ENCODE measurements at regions not wholly inside any gene's neighbourhood (a gene's known extent, or its start where the extent isn't known, plus 50 kb on each side); places are given as distances from the start of the nearest gene placed in this dataset.
"Not testable (repeated sequence)": the region's sequence is repeated elsewhere in the genome, so short reads cannot be mapped to it uniquely, and the experiment has no call there.

DNA sequence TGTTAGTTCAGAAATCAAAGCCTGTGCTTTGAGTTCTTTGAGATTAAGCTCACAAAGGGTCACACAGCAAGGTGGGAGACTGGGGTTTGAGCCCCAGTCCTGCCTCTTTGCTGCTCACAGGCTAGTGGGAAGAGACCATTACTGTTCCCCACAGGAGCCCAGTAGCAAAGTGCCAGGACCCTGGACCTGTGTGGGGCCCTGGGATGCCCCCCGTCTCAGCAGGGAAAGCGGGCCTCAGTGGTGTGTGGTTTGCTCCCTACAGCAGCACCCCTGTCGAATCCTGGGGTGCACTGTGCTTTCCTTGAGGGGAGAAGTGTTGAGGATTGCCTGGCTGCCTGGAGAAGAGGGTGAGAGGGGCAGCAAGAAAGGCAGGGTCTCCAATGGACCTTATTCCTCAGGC, 239.4 kb downstream of the ANKRD30B start:
- not testable (repeated sequence) for H3K4me3 Mint-ChIP-seq (ENCODE audit: unreplicated experiment); H3K36me3 Mint-ChIP-seq (ENCODE audit: unreplicated experiment); DNase-seq (ENCODE audit: extremely low spot score, unreplicated experiment); H3K4me1 Mint-ChIP-seq (ENCODE audit: unreplicated experiment); H3K27ac Mint-ChIP-seq (ENCODE audit: unreplicated experiment); H3K27me3 Mint-ChIP-seq (ENCODE audit: unreplicated experiment)
- H3K9me3 Mint-ChIP-seq (ENCODE audit: unreplicated experiment) = peaks cover 18% of the 10 kb centered on the region

GRCh38 chr18:14987960-14988710, 240.2 kb downstream of the ANKRD30B start:
- not testable (repeated sequence) for H3K4me1 Mint-ChIP-seq (ENCODE audit: unreplicated experiment); H3K36me3 Mint-ChIP-seq (ENCODE audit: unreplicated experiment); H3K4me3 Mint-ChIP-seq (ENCODE audit: unreplicated experiment); H3K27ac Mint-ChIP-seq (ENCODE audit: unreplicated experiment); DNase-seq (ENCODE audit: extremely low spot score, unreplicated experiment); H3K27me3 Mint-ChIP-seq (ENCODE audit: unreplicated experiment)
- peaks cover 15% of the 10 kb centered on the region for H3K9me3 Mint-ChIP-seq (ENCODE audit: unreplicated experiment)

DNA sequence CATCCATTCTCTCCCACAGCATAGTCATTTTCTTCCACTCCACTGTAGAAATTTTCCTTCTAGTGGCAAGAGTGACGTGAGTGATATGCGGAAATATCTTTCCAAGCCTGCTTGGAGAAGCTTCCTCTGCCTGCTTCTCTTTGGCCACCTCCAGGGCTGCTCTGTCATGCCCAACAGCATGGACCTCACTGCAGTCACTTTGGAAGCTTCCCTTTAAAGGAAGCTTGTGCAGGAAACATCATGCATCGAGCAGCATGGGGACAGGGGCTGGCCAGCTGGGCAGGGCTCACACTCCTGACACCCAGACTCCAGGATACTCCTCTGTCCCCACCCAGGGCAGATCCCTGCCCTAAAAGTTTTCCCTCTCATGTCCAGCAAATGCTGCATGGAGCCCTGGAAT, 241.6 kb downstream of the ANKRD30B start:
- H3K4me3 Mint-ChIP-seq (ENCODE audit: unreplicated experiment); H3K36me3 Mint-ChIP-seq (ENCODE audit: unreplicated experiment); H3K27me3 Mint-ChIP-seq (ENCODE audit: unreplicated experiment); H3K27ac Mint-ChIP-seq (ENCODE audit: unreplicated experiment); DNase-seq (ENCODE audit: extremely low spot score, unreplicated experiment); H3K4me1 Mint-ChIP-seq (ENCODE audit: unreplicated experiment): not testable (repeated sequence)
- H3K9me3 Mint-ChIP-seq (ENCODE audit: unreplicated experiment) = peaks cover 19% of the 10 kb centered on the region

DNA sequence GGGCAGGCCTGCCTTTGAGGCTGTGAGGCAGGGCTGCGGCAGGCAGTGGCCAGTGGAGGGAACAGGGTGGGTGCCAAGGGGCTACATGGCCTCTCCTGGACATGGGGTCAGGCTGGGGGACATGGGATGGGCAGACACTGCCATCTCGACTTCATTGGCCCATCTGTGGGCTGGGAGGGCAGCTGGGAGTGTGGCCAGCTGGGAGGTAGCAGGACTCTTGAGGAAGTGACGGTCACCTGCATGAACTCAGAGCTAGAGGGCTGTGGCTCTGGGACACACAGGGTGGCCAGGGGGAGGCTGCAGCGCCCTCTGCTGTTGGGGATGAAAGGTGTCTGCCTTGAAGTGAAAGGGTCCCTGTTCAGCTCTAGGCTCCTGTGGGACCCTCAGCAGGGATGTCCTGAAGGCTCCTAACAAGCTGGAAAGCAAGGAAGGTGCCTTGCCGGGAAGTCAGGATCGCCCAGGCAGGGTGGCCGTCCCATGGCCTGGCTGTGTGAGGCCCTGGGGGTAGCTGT, 244.0 kb downstream of the ANKRD30B start:
- DNase-seq (ENCODE audit: extremely low spot score, unreplicated experiment); H3K27ac Mint-ChIP-seq (ENCODE audit: unreplicated experiment); H3K4me1 Mint-ChIP-seq (ENCODE audit: unreplicated experiment); H3K36me3 Mint-ChIP-seq (ENCODE audit: unreplicated experiment); H3K4me3 Mint-ChIP-seq (ENCODE audit: unreplicated experiment); H3K27me3 Mint-ChIP-seq (ENCODE audit: unreplicated experiment): not testable (repeated sequence)
- H3K9me3 Mint-ChIP-seq (ENCODE audit: unreplicated experiment) = peaks cover 29% of the 10 kb centered on the region

GRCh38 chr18:14992758-14993157, 244.8 kb downstream of the ANKRD30B start:
- H3K9me3 Mint-ChIP-seq (ENCODE audit: unreplicated experiment) = peaks cover 29% of the 10 kb centered on the region
- not testable (repeated sequence) for H3K4me3 Mint-ChIP-seq (ENCODE audit: unreplicated experiment); H3K27me3 Mint-ChIP-seq (ENCODE audit: unreplicated experiment)

GRCh38 chr18:14995023-14995422, 247.1 kb downstream of the ANKRD30B start:
- H3K27ac Mint-ChIP-seq (ENCODE audit: unreplicated experiment); H3K4me3 Mint-ChIP-seq (ENCODE audit: unreplicated experiment); H3K36me3 Mint-ChIP-seq (ENCODE audit: unreplicated experiment); DNase-seq (ENCODE audit: extremely low spot score, unreplicated experiment); H3K4me1 Mint-ChIP-seq (ENCODE audit: unreplicated experiment); H3K27me3 Mint-ChIP-seq (ENCODE audit: unreplicated experiment): not testable (repeated sequence)
- H3K9me3 Mint-ChIP-seq (ENCODE audit: unreplicated experiment) = peaks cover 21% of the 10 kb centered on the region

More at GRCh38 chr18:14992758-14993157, 244.8 kb downstream of the ANKRD30B start:
- H3K27ac Mint-ChIP-seq (ENCODE audit: unreplicated experiment); H3K4me1 Mint-ChIP-seq (ENCODE audit: unreplicated experiment); H3K36me3 Mint-ChIP-seq (ENCODE audit: unreplicated experiment); DNase-seq (ENCODE audit: extremely low spot score, unreplicated experiment): not testable (repeated sequence)

GRCh38 chr18:14997357-14997756, 249.4 kb downstream of the ANKRD30B start:
- Mint-ChIP-seq H3K36me3 (ENCODE audit: unreplicated experiment) (no peaks in the 10 kb centered on the region), H3K27me3 (ENCODE audit: unreplicated experiment) (no peaks in the 10 kb centered on the region), H3K27ac (ENCODE audit: unreplicated experiment) (no peak overlapping the region), H3K4me3 (ENCODE audit: unreplicated experiment) (no peak overlapping the region), H3K9me3 (ENCODE audit: unreplicated experiment) (peaks cover 21% of the 10 kb centered on the region), H3K4me1 (ENCODE audit: unreplicated experiment) (no peaks in the 10 kb centered on the region)
- TF ChIP-seq CTCF (IDR thresholded peaks at IDR 0.05) = no peak
- no peak for DNase-seq (ENCODE audit: extremely low spot score, unreplicated experiment)

DNA sequence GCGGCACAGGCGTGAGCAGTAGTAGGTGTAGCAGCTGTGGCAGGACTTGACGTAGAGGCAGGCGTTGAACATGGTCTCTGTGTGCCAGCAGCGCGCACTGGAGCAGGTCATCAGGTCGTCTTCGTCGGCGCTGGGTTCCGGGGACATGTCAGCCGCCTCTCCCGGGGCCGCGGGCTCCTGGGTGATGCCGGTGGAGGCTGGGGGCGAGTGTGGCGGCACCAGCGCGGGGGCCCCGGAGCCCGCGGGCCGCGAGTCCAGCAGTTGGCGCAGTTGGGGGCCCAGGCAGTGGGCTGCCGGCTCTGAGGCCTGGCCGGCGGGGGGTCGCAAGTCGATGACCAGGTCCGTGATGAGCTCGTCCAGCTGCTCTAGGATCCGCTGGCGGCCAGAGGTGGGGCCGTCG, 249.9 kb downstream of the ANKRD30B start:
- not testable (repeated sequence) for H3K4me3 Mint-ChIP-seq (ENCODE audit: unreplicated experiment); DNase-seq (ENCODE audit: extremely low spot score, unreplicated experiment); H3K27me3 Mint-ChIP-seq (ENCODE audit: unreplicated experiment); H3K36me3 Mint-ChIP-seq (ENCODE audit: unreplicated experiment); H3K27ac Mint-ChIP-seq (ENCODE audit: unreplicated experiment); H3K4me1 Mint-ChIP-seq (ENCODE audit: unreplicated experiment)
- peaks cover 21% of the 10 kb centered on the region for H3K9me3 Mint-ChIP-seq (ENCODE audit: unreplicated experiment)

- DNase-seq (ENCODE audit: extremely low spot score, unreplicated experiment); H3K27ac Mint-ChIP-seq (ENCODE audit: unreplicated experiment); H3K4me1 Mint-ChIP-seq (ENCODE audit: unreplicated experiment); H3K36me3 Mint-ChIP-seq (ENCODE audit: unreplicated experiment); H3K27me3 Mint-ChIP-seq (ENCODE audit: unreplicated experiment); H3K4me3 Mint-ChIP-seq (ENCODE audit: unreplicated experiment): not testable (repeated sequence)
- H3K9me3 Mint-ChIP-seq (ENCODE audit: unreplicated experiment) = peaks cover 21% of the 10 kb centered on the region
Observed at GRCh38 chr18:14998360-14999042, 250.5 kb downstream of the ANKRD30B start.
